ENCODE measurements at regions not wholly inside any gene's neighbourhood (a gene's known extent, or its start where the extent isn't known, plus 50 kb on each side); places are given as distances from the start of the nearest gene placed in this dataset.

GRCh38 chr9:90969021-90969675 lies 167.5 kb downstream of the SYK start:
- H3K27ac ChIP-seq, result no peak overlapping the region
- H3K4me3 ChIP-seq, result no peak overlapping the region
- H3K36me3 ChIP-seq, result no peaks in the 10 kb centered on the region
- no peak for ATAC-seq
- H3K4me1 ChIP-seq, result no peaks in the 10 kb centered on the region
- intact Hi-C loops (cut with DNase I; ENCODE audit: low total_unique reads) (no loop called here), in situ Hi-C loops (cut with MboI; ENCODE audit: low sequenced_read_pairs in 4 of 4) (no loop called here)
- TF ChIP-seq POLR2A (IDR thresholded peaks at IDR 0.05), result no peak
- no peak for TF ChIP-seq CTCF (IDR thresholded peaks at IDR 0.05 in 4 of 5, conservative IDR thresholded peaks at IDR 0.05 in 1 of 5)
- peaks cover 0 to 4% (median 0%) of the 10 kb centered on the region in 3 donors for H3K27me3 ChIP-seq
- H3K9me3 ChIP-seq, result no peaks in the 10 kb centered on the region
- DNase-seq, result no peak

GRCh38 chr9:90970608-90971007 lies 169.0 kb downstream of the SYK start:
- Histone ChIP-seq H3K4me1 (no peaks in the 10 kb centered on the region), H3K27me3 (no peaks in the 10 kb centered on the region), H3K9me3 (no peaks in the 10 kb centered on the region), H3K4me3 (no peak overlapping the region), H3K27ac (no peak overlapping the region), H3K36me3 (no peaks in the 10 kb centered on the region)
- intact Hi-C loops (cut with DNase I; ENCODE audit: low total_unique reads) (no loop called here), in situ Hi-C loops (cut with MboI; ENCODE audit: low sequenced_read_pairs in 4 of 4) (no loop called here)
- TF ChIP-seq POLR2A (IDR thresholded peaks at IDR 0.05) (no peak), CTCF (IDR thresholded peaks at IDR 0.05 in 4 of 5, conservative IDR thresholded peaks at IDR 0.05 in 1 of 5) (no peak)
- no peak for ATAC-seq
- DNase-seq, result no peak

GRCh38 chr9:90972057-90972456 lies 170.4 kb downstream of the SYK start:
- Histone ChIP-seq H3K9me3 (no peaks in the 10 kb centered on the region), H3K27me3 (no peaks in the 10 kb centered on the region), H3K27ac (no peak overlapping the region), H3K36me3 (no peaks in the 10 kb centered on the region), H3K4me1 (no peaks in the 10 kb centered on the region), H3K4me3 (no peak overlapping the region)
- no peak for TF ChIP-seq POLR2A (IDR thresholded peaks at IDR 0.05)
- TF ChIP-seq CTCF (IDR thresholded peaks at IDR 0.05 in 4 of 5, conservative IDR thresholded peaks at IDR 0.05 in 1 of 5), result no peak
- in situ Hi-C loops (cut with MboI; ENCODE audit: low sequenced_read_pairs in 4 of 4), result no loop called here
- ATAC-seq (no peak), DNase-seq (no peak)
- intact Hi-C loops (cut with DNase I; ENCODE audit: low total_unique reads), result no loop called here

GRCh38 chr9:90974016-90974415 lies 172.4 kb downstream of the SYK start:
- intact Hi-C loops (cut with DNase I; ENCODE audit: low total_unique reads) (no loop called here), in situ Hi-C loops (cut with MboI; ENCODE audit: low sequenced_read_pairs in 4 of 4) (no loop called here)
- DNase-seq (no peak), ATAC-seq (no peak)
- H3K36me3 ChIP-seq, result no peaks in the 10 kb centered on the region
- no peaks in the 10 kb centered on the region for H3K27me3 ChIP-seq
- H3K9me3 ChIP-seq, result no peaks in the 10 kb centered on the region
- H3K4me1 ChIP-seq, result no peaks in the 10 kb centered on the region
- H3K27ac ChIP-seq, result no peak overlapping the region
- H3K4me3 ChIP-seq, result no peak overlapping the region
- TF ChIP-seq POLR2A (IDR thresholded peaks at IDR 0.05) (no peak), CTCF (IDR thresholded peaks at IDR 0.05 in 4 of 5, conservative IDR thresholded peaks at IDR 0.05 in 1 of 5) (no peak)
